IMR-90 (cell line): ENCODE measurements at regions not wholly inside any gene's neighbourhood (a gene's known extent, or its start where the extent isn't known, plus 50 kb on each side); places are given as distances from the start of the nearest gene placed in this dataset.

ENCODE experiments used
- ATAC-seq: fragments of 200-7000 bp; cut with Tn5 transposase; 2 replicates; pipeline ENCODE4 v1.9.1; 2020; ENCODE audit warnings: low read depth, mild to moderate bottlenecking, moderate library complexity
- BruUV-seq: library from RNA; stranded (reverse); fragments of 400-500 nt; replicated peaks from 2 replicates; lab custom pipeline; 2021; lab: Mats Ljungman, UMichigan
- CTCF ChIA-PET: fragments of 300-600 bp; formaldehyde crosslinking; extraction: SDS; loops from one replicate; lab custom pipeline; 2021; ENCODE audit warnings: antibody characterized with exemption; lab: Yijun Ruan, JAX
- POLR2A ChIA-PET: fragments of 300-600 bp; sonication (Branson Sonifier 250); formaldehyde crosslinking; loops from one replicate; lab custom pipeline; 2022; ENCODE audit warnings: antibody characterized with exemption; ENCODE audit not compliant: unreplicated experiment; lab: Charles Lee
- DNase-seq: peaks from one replicate; pipeline ENCODE4 v3.0.0; 2013
- H2AFZ ChIP-seq: replicated peaks from 2 replicates; pipeline ENCODE3; 2013; ENCODE audit warnings: low read length, mild to moderate bottlenecking; ENCODE audit not compliant: poor library complexity
- H2AK5ac ChIP-seq: 2 replicates; pipeline ENCODE4 v1.6.1; 2013; ENCODE audit warnings: low read depth, low read length, inconsistent platforms
- H2AK9ac ChIP-seq: replicated peaks from 2 replicates; pipeline ENCODE3; 2013; ENCODE audit warnings: mild to moderate bottlenecking, low read depth, low read length, moderate library complexity; ENCODE audit not compliant: poor library complexity
- H2BK120ac ChIP-seq: 2 replicates; pipeline ENCODE4 v1.6.1; 2013; ENCODE audit warnings: low read depth, low read length, inconsistent platforms
- H2BK15ac ChIP-seq: 3 replicates; pipeline ENCODE4 v1.6.1; 2013; ENCODE audit warnings: low read depth, low read length, inconsistent platforms
- H2BK20ac ChIP-seq: 2 replicates; pipeline ENCODE4 v1.6.1; 2013; ENCODE audit warnings: low read depth, mild to moderate bottlenecking, inconsistent platforms, low read length, moderate library complexity
- H2BK5ac ChIP-seq: 2 replicates; pipeline ENCODE4 v1.6.1; 2013; ENCODE audit warnings: mild to moderate bottlenecking, low read depth, low read length, inconsistent platforms; ENCODE audit not compliant: poor library complexity, severe bottlenecking
- H3K14ac ChIP-seq: replicated peaks from 2 replicates; pipeline ENCODE4 v1.6.1; 2013; ENCODE audit warnings: low read depth, low read length, inconsistent platforms
- H3K18ac ChIP-seq: 2 replicates; pipeline ENCODE4 v1.6.1; 2013; ENCODE audit warnings: low read depth, low read length, control low read depth
- H3K23ac ChIP-seq: 2 replicates; pipeline ENCODE4 v1.6.1; 2013; ENCODE audit warnings: low read depth, low read length, inconsistent platforms
- H3K27ac ChIP-seq: 2 replicates; pipeline ENCODE4 v1.5.1; 2013; ENCODE audit warnings: mild to moderate bottlenecking, control low read depth, low read length; ENCODE audit not compliant: insufficient read depth
- H3K27me3 ChIP-seq: 2 replicates; pipeline ENCODE4 v1.6.1; 2013; ENCODE audit warnings: low read length; ENCODE audit not compliant: control insufficient read depth, insufficient read depth
- H3K36me3 ChIP-seq: 2 replicates; pipeline ENCODE4 v1.6.1; 2013; ENCODE audit warnings: low read length, mixed read lengths; ENCODE audit not compliant: control insufficient read depth, insufficient read depth
- H3K4ac ChIP-seq: 2 replicates; pipeline ENCODE4 v1.6.1; 2013; ENCODE audit warnings: low read depth, low read length, inconsistent platforms
- H3K4me1 ChIP-seq: 2 replicates; pipeline ENCODE4 v1.6.1; 2013; ENCODE audit warnings: low read length, mixed read lengths; ENCODE audit not compliant: control insufficient read depth, insufficient read depth
- H3K4me2 ChIP-seq: 2 replicates; pipeline ENCODE4 v1.6.1; 2013; ENCODE audit warnings: low read depth, mild to moderate bottlenecking, control low read depth, low read length, moderate library complexity
- H3K4me3 ChIP-seq: 2 replicates; pipeline ENCODE4 v1.5.1; 2013; ENCODE audit warnings: low read depth, mild to moderate bottlenecking, control low read depth, low read length, moderate library complexity; ENCODE audit not compliant: insufficient read depth
- H3K56ac ChIP-seq: 2 replicates; pipeline ENCODE4 v1.6.1; 2013; ENCODE audit warnings: low read length, inconsistent platforms; ENCODE audit not compliant: insufficient read depth; ENCODE audit errors: extremely low read depth
- H3K79me1 ChIP-seq, 2 experiments: 2 replicates each; pipeline ENCODE4 v1.6.1; 2013; ENCODE audit warnings: low read length in 2 of 2, inconsistent platforms in 1 of 2, low read depth in 1 of 2
- H3K9ac ChIP-seq: 2 replicates; pipeline ENCODE4 v1.6.1; 2013; ENCODE audit warnings: low read depth, low read length, control low read depth
- H3K9me1 ChIP-seq: 2 replicates; pipeline ENCODE4 v1.6.1; 2013; ENCODE audit warnings: low read length, inconsistent platforms; ENCODE audit not compliant: insufficient read depth
- H3K9me3 ChIP-seq: 2 replicates; pipeline ENCODE4 v1.6.1; 2013; ENCODE audit warnings: low read length; ENCODE audit not compliant: control insufficient read depth, insufficient read depth
- H4K20me1 ChIP-seq: 2 replicates; pipeline ENCODE4 v1.6.1; 2013; ENCODE audit warnings: low read length, inconsistent platforms; ENCODE audit not compliant: insufficient read depth
- H4K5ac ChIP-seq: 2 replicates; pipeline ENCODE4 v1.6.1; 2013; ENCODE audit warnings: mild to moderate bottlenecking, low read depth, low read length, control low read depth
- H4K8ac ChIP-seq, 2 experiments: 2 replicates each; pipeline ENCODE4 v1.6.1; 2013; ENCODE audit warnings: low read depth in 2 of 2, low read length in 2 of 2, control low read depth in 1 of 2, inconsistent platforms in 1 of 2
- H4K91ac ChIP-seq: 2 replicates; pipeline ENCODE4 v1.6.1; 2013; ENCODE audit warnings: low read depth, low read length, inconsistent platforms; ENCODE audit not compliant: insufficient read depth
- BHLHE40 ChIP-seq: fragments of 150-350 bp; IDR thresholded peaks from 2 replicates; pipeline ENCODE4 v1.6.1; 2016; ENCODE audit warnings: mild to moderate bottlenecking, low read depth, low read length
- CEBPB ChIP-seq: IDR thresholded peaks from 2 replicates; pipeline ENCODE4 v1.6.1; 2012; ENCODE audit warnings: low read depth, low read length, improper control_type of control experiment
- FOS ChIP-seq: fragments of 150-350 bp; IDR thresholded peaks from 2 replicates; pipeline ENCODE4 v1.6.1; 2016; ENCODE audit warnings: low read depth, low read length
- MAFK ChIP-seq: IDR thresholded peaks from 2 replicates; pipeline ENCODE4 v1.6.1; 2012; ENCODE audit warnings: low read depth, low read length, improper control_type of control experiment
- MAZ ChIP-seq: IDR thresholded peaks from 2 replicates; pipeline ENCODE4 v1.6.1; 2012; ENCODE audit warnings: low read depth, mild to moderate bottlenecking, low read length, improper control_type of control experiment, moderate library complexity, borderline replicate concordance
- MXI1 ChIP-seq: IDR thresholded peaks from 2 replicates; pipeline ENCODE4 v1.6.1; 2012; ENCODE audit warnings: low read depth, mild to moderate bottlenecking, low read length, moderate library complexity, borderline replicate concordance
- NFE2L2 ChIP-seq: fragments of 150-350 bp; IDR thresholded peaks from 2 replicates; pipeline ENCODE4 v1.6.1; 2016; ENCODE audit warnings: low read depth, mild to moderate bottlenecking, low read length
- POLR2A ChIP-seq: IDR thresholded peaks from 2 replicates; pipeline ENCODE4 v1.6.1; 2012; ENCODE audit warnings: mild to moderate bottlenecking, low read depth, low read length
- RCOR1 ChIP-seq: IDR thresholded peaks from 2 replicates; pipeline ENCODE4 v1.6.1; 2012; ENCODE audit warnings: mild to moderate bottlenecking, low read length, improper control_type of control experiment; ENCODE audit not compliant: insufficient replicate concordance
- RFX5 ChIP-seq: IDR thresholded peaks from 2 replicates; pipeline ENCODE4 v1.8.0; 2012; ENCODE audit warnings: low read depth, mild to moderate bottlenecking, low read length, moderate library complexity
- SMC3 ChIP-seq: fragments of 150-350 bp; IDR thresholded peaks from 2 replicates; pipeline ENCODE4 v1.6.1; 2016; ENCODE audit warnings: low read depth, mild to moderate bottlenecking, antibody characterized with exemption, low read length, moderate library complexity
- WGBS, 2 experiments: methylation state at CpG; one replicate each; pipeline versions ENCODE4 v1.1.5 to v1.1.7; 2013; ENCODE audit warnings: missing lambda C conversion rate in 2 of 2; ENCODE audit not compliant: insufficient read length in 1 of 2; ENCODE audit errors: extremely low coverage in 2 of 2; 5-methylcytosine and 5-hydroxymethylcytosine counted together
- dilution Hi-C: fragments of 300-500 bp; cut with HindIII; formaldehyde crosslinking; loops from one replicate; pipeline ENCODE4 v1.14.3; 2018; ENCODE audit warnings: low sequenced_read_pairs; ENCODE audit not compliant: unreplicated experiment
- in situ Hi-C: fragments of 300-500 bp; cut with MboI; formaldehyde crosslinking; loops from 3 replicates; pipeline ENCODE4 v1.14.3; 2019; ENCODE audit warnings: low sequenced_read_pairs, inconsistent platforms, mixed read lengths
- intact Hi-C: fragments of 100-400 bp; cut with micrococcal nuclease; formaldehyde crosslinking; loops from 2 replicates; pipeline ENCODE4 v1.10.0; 2022
- TF ChIP-seq, protein P1 (sequence below): conservative IDR thresholded peaks from 2 replicates; pipeline ENCODE4 v1.5.1; 2012; ENCODE audit warnings: mild to moderate bottlenecking, low read depth, low read length, improper control_type of control experiment
- TF ChIP-seq, protein P2 (sequence below): fragments of 150-350 bp; IDR thresholded peaks from 2 replicates; pipeline ENCODE4 v1.6.1; 2016; ENCODE audit warnings: low read depth, mild to moderate bottlenecking, low read length, moderate library complexity, borderline replicate concordance
- TF ChIP-seq, protein P3 (sequence below): fragments of 150-350 bp; IDR thresholded peaks from 2 replicates; pipeline ENCODE4 v1.6.1; 2017; ENCODE audit warnings: mild to moderate bottlenecking, antibody characterized with exemption, low read length, low read depth

DNA sequence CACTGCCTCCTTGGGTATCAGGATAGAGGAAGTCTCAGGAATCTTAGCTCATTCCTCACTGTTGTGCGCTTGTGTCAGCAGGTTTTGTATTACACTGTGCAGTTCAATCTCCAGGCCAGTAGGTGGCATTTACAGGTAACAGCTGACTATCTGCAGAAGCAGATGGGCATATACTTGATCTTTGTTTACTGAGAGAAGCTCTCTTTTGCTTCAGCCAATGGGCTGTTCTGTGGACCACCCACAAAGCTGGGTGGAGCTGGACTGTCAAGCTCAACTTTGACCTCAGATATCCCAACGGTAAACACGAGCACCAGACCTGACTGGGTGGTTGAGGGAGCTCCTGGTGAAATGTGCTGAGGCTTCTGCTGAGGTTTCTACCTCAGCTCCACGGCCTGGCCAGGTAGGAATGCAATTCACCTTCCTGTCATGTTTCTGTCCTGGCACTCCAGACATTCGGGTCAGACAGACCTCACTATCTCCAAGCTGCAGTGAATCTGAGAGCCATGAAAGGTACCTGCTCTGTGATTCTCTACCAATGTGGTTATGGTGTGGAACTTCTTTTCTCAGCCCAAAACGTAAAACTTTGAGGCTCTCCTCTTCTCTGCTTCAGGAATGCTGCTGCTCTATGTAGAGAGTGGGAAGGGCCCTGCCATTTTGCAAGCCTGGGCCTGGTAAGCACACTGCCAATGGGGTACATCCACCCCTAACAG, 167.9 kb upstream of the ACTBL2 start:
- peak overlapping the region in 1 of 2 experiments; percentile 79; a peak in 2 of 4 replicates for H4K8ac ChIP-seq
- no peaks in the 10 kb centered on the region for H4K20me1 ChIP-seq
- H3K4ac ChIP-seq = peak overlapping the region; percentile 22
- no peaks in the 10 kb centered on the region; the same call in 1 of the 2 replicates for H3K9me3 ChIP-seq
- peak; percentile 86 for ATAC-seq
- no peak overlapping the region for H3K4me2 ChIP-seq
- no peak overlapping the region for H3K18ac ChIP-seq
- H3K4me1 ChIP-seq = no peaks in the 10 kb centered on the region
- H2AK5ac ChIP-seq = peak overlapping the region; percentile 75; the same call in 1 of the 2 replicates
- H4K91ac ChIP-seq = 0 out of 2 replicates have a peak overlapping the region, but pooled peaks have one; percentile 19
- no peaks in the 10 kb centered on the region for H3K9me1 ChIP-seq
- POLR2A ChIA-PET = no interaction called here
- H3K36me3 ChIP-seq = no peaks in the 10 kb centered on the region
- peak overlapping the region; percentile 64 for H2AFZ ChIP-seq
- H3K79me1 ChIP-seq = no peaks in the 10 kb centered on the region
- no peak overlapping the region for H2BK5ac ChIP-seq
- no peak overlapping the region for H3K23ac ChIP-seq
- H3K4me3 ChIP-seq = no peak overlapping the region
- no peak overlapping the region for H3K27ac ChIP-seq
- H4K5ac ChIP-seq = peak overlapping the region; percentile 25; the same call in 1 of the 2 replicates
- peak overlapping the region; percentile 70; the same call in 1 of the 2 replicates for H2BK20ac ChIP-seq
- H3K27me3 ChIP-seq = no peaks in the 10 kb centered on the region
- DNase-seq = peak; percentile 53
- CTCF ChIA-PET = interaction anchor here (0.5 to 1.8 kb wide), 21 partner anchors 12 to 611 kb away, joined by 3 to 6 read pairs (median 4); no protein-coding TSS in a partner anchor
- no peak overlapping the region for H3K9ac ChIP-seq
- in situ Hi-C loops = no loop called here
- dilution Hi-C loops = no loop called here
- H2BK120ac ChIP-seq = peak overlapping the region; percentile 81; the same call in 1 of the 2 replicates
- H3K56ac ChIP-seq = no peak overlapping the region
- BruUV-seq = no TSS peak
- intact Hi-C loops = loop anchor here (5.0 to 10.0 kb wide), 4 partner anchors 124 to 812 kb away; partner anchors contain the start of gene PLK2
- WGBS, 2 experiments = no CpG with 5 or more reads among the region's 6 CpGs
- peak overlapping the region; percentile 85; the same call in 1 of the 3 replicates for H2BK15ac ChIP-seq
- no peak overlapping the region for H2AK9ac ChIP-seq
- H3K14ac ChIP-seq = no peak overlapping the region
- TF ChIP-seq SMC3 = peak; percentile 54
- no peak for TF ChIP-seq BHLHE40
- no peak for TF ChIP-seq MAZ
- TF ChIP-seq NFE2L2 = no peak
- TF ChIP-seq, protein P1, sequence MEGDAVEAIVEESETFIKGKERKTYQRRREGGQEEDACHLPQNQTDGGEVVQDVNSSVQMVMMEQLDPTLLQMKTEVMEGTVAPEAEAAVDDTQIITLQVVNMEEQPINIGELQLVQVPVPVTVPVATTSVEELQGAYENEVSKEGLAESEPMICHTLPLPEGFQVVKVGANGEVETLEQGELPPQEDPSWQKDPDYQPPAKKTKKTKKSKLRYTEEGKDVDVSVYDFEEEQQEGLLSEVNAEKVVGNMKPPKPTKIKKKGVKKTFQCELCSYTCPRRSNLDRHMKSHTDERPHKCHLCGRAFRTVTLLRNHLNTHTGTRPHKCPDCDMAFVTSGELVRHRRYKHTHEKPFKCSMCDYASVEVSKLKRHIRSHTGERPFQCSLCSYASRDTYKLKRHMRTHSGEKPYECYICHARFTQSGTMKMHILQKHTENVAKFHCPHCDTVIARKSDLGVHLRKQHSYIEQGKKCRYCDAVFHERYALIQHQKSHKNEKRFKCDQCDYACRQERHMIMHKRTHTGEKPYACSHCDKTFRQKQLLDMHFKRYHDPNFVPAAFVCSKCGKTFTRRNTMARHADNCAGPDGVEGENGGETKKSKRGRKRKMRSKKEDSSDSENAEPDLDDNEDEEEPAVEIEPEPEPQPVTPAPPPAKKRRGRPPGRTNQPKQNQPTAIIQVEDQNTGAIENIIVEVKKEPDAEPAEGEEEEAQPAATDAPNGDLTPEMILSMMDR = peak; percentile 55
- no peak for TF ChIP-seq POLR2A
- no peak for TF ChIP-seq MXI1
- TF ChIP-seq RCOR1 = no peak
- TF ChIP-seq RFX5 = no peak
- no peak for TF ChIP-seq CEBPB
- TF ChIP-seq, protein P2, sequence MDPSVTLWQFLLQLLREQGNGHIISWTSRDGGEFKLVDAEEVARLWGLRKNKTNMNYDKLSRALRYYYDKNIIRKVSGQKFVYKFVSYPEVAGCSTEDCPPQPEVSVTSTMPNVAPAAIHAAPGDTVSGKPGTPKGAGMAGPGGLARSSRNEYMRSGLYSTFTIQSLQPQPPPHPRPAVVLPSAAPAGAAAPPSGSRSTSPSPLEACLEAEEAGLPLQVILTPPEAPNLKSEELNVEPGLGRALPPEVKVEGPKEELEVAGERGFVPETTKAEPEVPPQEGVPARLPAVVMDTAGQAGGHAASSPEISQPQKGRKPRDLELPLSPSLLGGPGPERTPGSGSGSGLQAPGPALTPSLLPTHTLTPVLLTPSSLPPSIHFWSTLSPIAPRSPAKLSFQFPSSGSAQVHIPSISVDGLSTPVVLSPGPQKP = no peak
- TF ChIP-seq MAFK = peak; percentile 76
- no peak for TF ChIP-seq FOS
- TF ChIP-seq, protein P3, sequence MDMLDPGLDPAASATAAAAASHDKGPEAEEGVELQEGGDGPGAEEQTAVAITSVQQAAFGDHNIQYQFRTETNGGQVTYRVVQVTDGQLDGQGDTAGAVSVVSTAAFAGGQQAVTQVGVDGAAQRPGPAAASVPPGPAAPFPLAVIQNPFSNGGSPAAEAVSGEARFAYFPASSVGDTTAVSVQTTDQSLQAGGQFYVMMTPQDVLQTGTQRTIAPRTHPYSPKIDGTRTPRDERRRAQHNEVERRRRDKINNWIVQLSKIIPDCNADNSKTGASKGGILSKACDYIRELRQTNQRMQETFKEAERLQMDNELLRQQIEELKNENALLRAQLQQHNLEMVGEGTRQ = no peak
